ENCODE measurements at regions not wholly inside any gene's neighbourhood (a gene's known extent, or its start where the extent isn't known, plus 50 kb on each side); places are given as distances from the start of the nearest gene placed in this dataset.

- CTCF ChIA-PET = no interaction called here
- no peak for TF ChIP-seq BHLHE40 (IDR thresholded peaks at IDR 0.05; ENCODE audit: borderline replicate concordance)
- no peak for TF ChIP-seq ELF4 (IDR thresholded peaks at IDR 0.05)
- TF ChIP-seq CTBP1 (IDR thresholded peaks at IDR 0.05; ENCODE audit: borderline replicate concordance) = no peak
- TF ChIP-seq FOXA1 (IDR thresholded peaks at IDR 0.05) = no peak
- TF ChIP-seq HDGF (IDR thresholded peaks at IDR 0.05; ENCODE audit: borderline replicate concordance) = no peak
- no peak for TF ChIP-seq SUZ12 (IDR thresholded peaks at IDR 0.05)
- POLR2A ChIA-PET = no interaction called here
- DNase-seq (ENCODE audit: extremely low spot score) = no peak
These were observed 110.6 kb downstream of the PXDC1 start for GRCh38 chr6:3640868-3641267.

- ChIA-PET CTCF (no interaction called here), POLR2A (no interaction called here)
- no peak for TF ChIP-seq ZNF384 (IDR thresholded peaks at IDR 0.05)
- no peak for TF ChIP-seq HDGF (IDR thresholded peaks at IDR 0.05; ENCODE audit: borderline replicate concordance)
- TF ChIP-seq BHLHE40 (IDR thresholded peaks at IDR 0.05; ENCODE audit: borderline replicate concordance) = no peak
- no peak for TF ChIP-seq NFRKB (IDR thresholded peaks at IDR 0.05)
- no peak for TF ChIP-seq LEF1 (IDR thresholded peaks at IDR 0.05; ENCODE audit: borderline replicate concordance)
- TF ChIP-seq SUZ12 (IDR thresholded peaks at IDR 0.05) = no peak
- no peak for TF ChIP-seq L3MBTL2 (conservative IDR thresholded peaks at IDR 0.05)
- TF ChIP-seq TARDBP (IDR thresholded peaks at IDR 0.05) = no peak
- no peak for TF ChIP-seq CTBP1 (IDR thresholded peaks at IDR 0.05; ENCODE audit: borderline replicate concordance)
- TF ChIP-seq FOXM1 (IDR thresholded peaks at IDR 0.05; ENCODE audit: borderline replicate concordance) = no peak
- no peak for TF ChIP-seq FOXA1 (IDR thresholded peaks at IDR 0.05)
- no peak for TF ChIP-seq PKNOX1 (IDR thresholded peaks at IDR 0.05)
- no peak for TF ChIP-seq ARNT (IDR thresholded peaks at IDR 0.05)
- no peak for TF ChIP-seq FOXK2 (IDR thresholded peaks at IDR 0.05)
- no peak for TF ChIP-seq ELF4 (IDR thresholded peaks at IDR 0.05)
- TF ChIP-seq SP1 (IDR thresholded peaks at IDR 0.05) = no peak
- no peak for DNase-seq (ENCODE audit: extremely low spot score)
These were observed 112.9 kb downstream of the PXDC1 start for GRCh38 chr6:3638662-3639061.

GRCh38 chr6:3636060-3636459 lies 115.5 kb downstream of the PXDC1 start:
- no peak for DNase-seq (ENCODE audit: extremely low spot score)
- TF ChIP-seq NFRKB (IDR thresholded peaks at IDR 0.05) = no peak
- TF ChIP-seq PKNOX1 (IDR thresholded peaks at IDR 0.05) = no peak
- no peak for TF ChIP-seq FOXK2 (IDR thresholded peaks at IDR 0.05)
- TF ChIP-seq SP1 (IDR thresholded peaks at IDR 0.05) = no peak
- TF ChIP-seq SUZ12 (IDR thresholded peaks at IDR 0.05) = no peak
- TF ChIP-seq TARDBP (IDR thresholded peaks at IDR 0.05) = no peak
- no peak for TF ChIP-seq ZNF384 (IDR thresholded peaks at IDR 0.05)
- no peak for TF ChIP-seq FOXM1 (IDR thresholded peaks at IDR 0.05; ENCODE audit: borderline replicate concordance)
- no peak for TF ChIP-seq BHLHE40 (IDR thresholded peaks at IDR 0.05; ENCODE audit: borderline replicate concordance)
- TF ChIP-seq L3MBTL2 (conservative IDR thresholded peaks at IDR 0.05) = no peak
- TF ChIP-seq FOXA1 (IDR thresholded peaks at IDR 0.05) = no peak
- TF ChIP-seq CTBP1 (IDR thresholded peaks at IDR 0.05; ENCODE audit: borderline replicate concordance) = no peak
- no peak for TF ChIP-seq ARNT (IDR thresholded peaks at IDR 0.05)
- CTCF ChIA-PET = interaction anchor here (0.7 kb wide), 1 partner anchor 329 kb away, joined by 3 read pairs; no protein-coding TSS in a partner anchor
- POLR2A ChIA-PET = no interaction called here

- POLR2A ChIA-PET = no interaction called here
- no peak for DNase-seq (ENCODE audit: extremely low spot score)
- TF ChIP-seq FOXK2 (IDR thresholded peaks at IDR 0.05) = no peak
- TF ChIP-seq ELF4 (IDR thresholded peaks at IDR 0.05) = no peak
- no peak for TF ChIP-seq SP1 (IDR thresholded peaks at IDR 0.05)
- TF ChIP-seq L3MBTL2 (conservative IDR thresholded peaks at IDR 0.05) = no peak
- TF ChIP-seq LEF1 (IDR thresholded peaks at IDR 0.05; ENCODE audit: borderline replicate concordance) = no peak
- TF ChIP-seq PKNOX1 (IDR thresholded peaks at IDR 0.05) = no peak
- no peak for TF ChIP-seq ZNF384 (IDR thresholded peaks at IDR 0.05)
- TF ChIP-seq BHLHE40 (IDR thresholded peaks at IDR 0.05; ENCODE audit: borderline replicate concordance) = no peak
- CTCF ChIA-PET = no interaction called here
These were observed 116.0 kb downstream of the PXDC1 start for GRCh38 chr6:3635482-3635881.

GRCh38 chr6:3634280-3634816 lies 117.2 kb downstream of the PXDC1 start:
- no peak for DNase-seq (ENCODE audit: extremely low spot score)
- POLR2A ChIA-PET = no interaction called here
- CTCF ChIA-PET = no interaction called here
- TF ChIP-seq LEF1 (IDR thresholded peaks at IDR 0.05; ENCODE audit: borderline replicate concordance) (no peak), ELF4 (IDR thresholded peaks at IDR 0.05) (no peak), FOXM1 (IDR thresholded peaks at IDR 0.05; ENCODE audit: borderline replicate concordance) (no peak), CTBP1 (IDR thresholded peaks at IDR 0.05; ENCODE audit: borderline replicate concordance) (no peak), SUZ12 (IDR thresholded peaks at IDR 0.05) (no peak), ARNT (IDR thresholded peaks at IDR 0.05) (no peak), FOXK2 (IDR thresholded peaks at IDR 0.05) (no peak), BHLHE40 (IDR thresholded peaks at IDR 0.05; ENCODE audit: borderline replicate concordance) (no peak)

GRCh38 chr6:3633711-3634110 lies 117.8 kb downstream of the PXDC1 start:
- DNase-seq (ENCODE audit: extremely low spot score) = no peak
- TF ChIP-seq ZNF384 (IDR thresholded peaks at IDR 0.05) (no peak), ARNT (IDR thresholded peaks at IDR 0.05) (no peak), SP1 (IDR thresholded peaks at IDR 0.05) (no peak), ELF4 (IDR thresholded peaks at IDR 0.05) (no peak), FOXM1 (IDR thresholded peaks at IDR 0.05; ENCODE audit: borderline replicate concordance) (no peak), CTBP1 (IDR thresholded peaks at IDR 0.05; ENCODE audit: borderline replicate concordance) (no peak), BHLHE40 (IDR thresholded peaks at IDR 0.05; ENCODE audit: borderline replicate concordance) (no peak), FOXA1 (IDR thresholded peaks at IDR 0.05) (no peak), SUZ12 (IDR thresholded peaks at IDR 0.05) (no peak), NFRKB (IDR thresholded peaks at IDR 0.05) (no peak), L3MBTL2 (conservative IDR thresholded peaks at IDR 0.05) (no peak)
- ChIA-PET POLR2A (no interaction called here), CTCF (no interaction called here)
